ENCODE measurements at regions not wholly inside any gene's neighbourhood (a gene's known extent, or its start where the extent isn't known, plus 50 kb on each side); places are given as distances from the start of the nearest gene placed in this dataset.

DNA sequence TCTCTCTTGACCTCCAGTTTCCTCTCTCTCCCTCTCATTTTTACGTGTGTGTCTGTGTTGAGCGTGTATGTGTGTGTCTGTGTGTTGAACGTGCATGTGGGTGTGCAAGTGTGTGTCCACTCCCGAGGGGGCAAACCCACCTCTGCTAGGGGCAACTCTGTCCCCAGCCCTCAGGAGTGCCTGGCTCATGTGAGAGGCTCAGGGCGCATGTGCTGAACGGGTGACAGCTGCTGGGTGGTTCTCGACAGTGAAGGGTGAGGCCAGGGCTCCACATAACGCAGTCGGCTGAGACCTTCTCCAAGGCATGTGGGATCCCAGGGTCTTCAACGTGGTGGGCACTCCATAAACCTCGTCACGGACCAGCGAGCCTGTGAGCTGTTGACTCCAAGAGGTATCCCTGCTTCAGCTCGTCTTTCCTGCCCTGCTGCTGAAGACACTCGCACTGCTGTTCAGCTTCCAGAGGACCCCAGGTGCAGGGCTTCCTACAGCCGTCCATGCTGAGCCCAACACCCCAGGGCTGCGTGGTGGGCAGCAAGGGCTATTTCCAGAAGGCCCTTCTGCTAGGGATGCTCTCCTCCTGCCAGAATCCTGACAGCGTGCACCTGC, 361.6 kb upstream of the SHH start:
- no peak for DNase-seq

DNA sequence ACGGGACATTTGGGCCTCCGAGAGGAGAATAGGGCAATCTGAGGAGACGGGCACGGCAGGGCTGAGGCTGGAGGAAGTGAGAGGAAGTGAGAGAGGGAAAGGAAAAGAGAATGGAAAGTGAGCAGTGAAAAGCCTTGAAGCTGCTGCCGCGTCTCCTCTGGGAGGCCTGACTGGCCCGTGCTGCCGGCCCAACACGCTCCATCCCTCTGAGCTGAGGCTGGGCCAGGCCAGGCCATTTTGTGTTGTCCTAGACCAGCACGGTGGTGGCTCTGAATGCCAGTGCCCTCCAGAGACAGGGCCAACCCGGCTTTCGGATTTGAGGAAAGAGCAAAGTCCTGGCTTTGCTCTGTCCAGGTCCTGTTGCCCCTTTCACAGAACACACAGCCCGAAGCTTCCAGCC, 361.1 kb upstream of the SHH start:
- DNase-seq, result no peak

DNA sequence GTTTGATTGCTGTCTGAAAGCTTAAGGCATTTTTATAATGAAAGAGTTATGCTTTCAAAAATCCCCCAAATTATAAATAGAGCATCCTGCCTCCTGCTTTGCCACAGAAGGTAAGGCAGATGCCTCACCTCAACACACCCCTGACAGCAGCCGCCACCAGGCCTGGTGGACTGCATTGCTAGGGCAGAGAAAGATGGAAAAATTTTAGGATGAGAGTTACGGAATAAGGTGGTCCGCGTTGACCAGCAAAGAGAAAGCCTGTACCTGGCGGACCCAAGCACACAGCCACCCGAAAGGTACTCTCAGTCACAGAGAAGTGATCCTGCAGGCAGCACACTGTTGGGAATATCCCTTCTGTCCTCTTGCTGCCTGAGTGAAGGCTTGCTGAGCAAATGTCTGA, 360.4 kb upstream of the SHH start:
- no peak for DNase-seq

DNA sequence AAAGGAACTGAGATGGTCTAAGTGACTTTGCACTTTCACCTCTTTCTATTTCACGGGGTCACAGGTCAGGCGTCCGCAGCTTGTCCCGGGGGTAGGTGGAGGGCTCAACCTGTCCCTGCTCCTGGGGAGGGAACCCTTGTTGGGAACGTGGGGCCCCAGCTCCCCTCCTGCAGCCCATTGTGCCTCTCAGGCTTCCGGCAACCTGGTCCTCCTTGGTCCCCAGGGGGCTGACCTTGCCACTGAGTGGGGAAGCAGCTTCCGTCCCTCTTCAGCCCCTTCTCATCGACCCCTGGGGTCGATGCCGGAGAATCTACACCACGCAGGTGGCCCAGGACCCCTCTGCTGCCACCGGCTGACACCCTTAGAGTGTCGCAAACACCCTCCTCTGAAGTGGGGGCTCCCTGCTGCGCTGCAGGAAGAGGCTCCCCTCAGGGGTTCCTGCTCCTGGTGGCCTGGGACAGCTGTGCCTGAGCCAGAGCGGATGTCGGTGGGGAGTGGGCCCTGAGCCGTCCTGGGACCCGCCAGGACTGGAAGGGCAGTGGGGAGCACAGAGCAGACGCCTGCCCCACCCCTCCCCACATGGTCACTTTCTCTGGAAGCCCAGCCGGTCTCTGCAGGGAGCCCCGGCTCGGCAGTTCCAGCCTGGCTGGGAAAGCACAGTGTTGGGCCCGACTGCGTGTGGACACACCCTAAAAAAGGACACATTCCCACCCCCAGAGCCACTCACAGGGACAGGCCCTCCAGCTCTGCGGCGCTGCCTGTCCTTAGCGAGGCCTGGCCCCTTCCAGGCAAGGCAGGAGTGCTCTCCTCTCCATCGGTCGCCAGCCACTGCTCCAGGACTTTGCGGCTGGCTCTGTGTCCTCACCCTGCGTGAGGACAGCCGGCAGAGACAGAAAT, 357.5 kb upstream of the SHH start:
- no peak for DNase-seq

DNA sequence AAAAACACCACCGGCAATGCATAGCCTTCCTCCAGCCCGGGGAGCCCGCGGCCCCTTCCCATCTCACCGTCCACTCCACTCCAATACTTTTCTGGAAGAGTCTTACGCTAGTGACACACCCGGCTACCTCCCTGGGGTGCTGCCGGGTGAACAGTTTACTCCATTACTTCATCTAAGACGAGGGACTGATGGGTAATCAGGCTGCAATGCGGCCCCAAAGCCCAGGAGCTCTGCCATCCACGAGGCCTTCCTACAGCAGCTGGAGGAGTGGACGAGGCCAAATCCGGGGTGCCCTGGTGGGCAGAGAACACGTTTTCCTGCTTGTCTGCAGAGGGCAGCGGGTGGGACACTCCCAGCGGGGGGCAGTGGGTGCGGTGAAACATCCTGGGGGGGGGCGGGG, 356.2 kb upstream of the SHH start:
- no peak for DNase-seq

DNA sequence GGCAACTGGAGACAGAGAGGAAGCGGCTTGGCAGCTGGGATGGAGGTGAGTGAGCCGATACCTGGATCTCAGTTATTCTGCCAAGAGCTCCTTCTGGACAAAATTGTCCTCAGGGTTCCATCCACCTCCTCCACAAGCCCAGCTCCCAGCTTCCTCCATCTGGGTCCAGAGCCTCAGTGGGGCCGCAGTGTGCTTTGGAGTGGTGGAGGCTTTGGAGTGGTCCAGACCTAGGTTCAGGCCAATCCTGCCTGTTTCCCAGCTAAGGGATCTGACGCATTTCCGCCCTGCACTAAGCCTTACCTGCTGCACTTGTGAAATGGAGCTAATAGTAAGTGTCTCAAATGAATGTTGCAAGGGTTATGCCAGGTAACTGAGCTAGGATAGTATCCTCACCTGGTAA, 355.7 kb upstream of the SHH start:
- DNase-seq, result no peak

DNA sequence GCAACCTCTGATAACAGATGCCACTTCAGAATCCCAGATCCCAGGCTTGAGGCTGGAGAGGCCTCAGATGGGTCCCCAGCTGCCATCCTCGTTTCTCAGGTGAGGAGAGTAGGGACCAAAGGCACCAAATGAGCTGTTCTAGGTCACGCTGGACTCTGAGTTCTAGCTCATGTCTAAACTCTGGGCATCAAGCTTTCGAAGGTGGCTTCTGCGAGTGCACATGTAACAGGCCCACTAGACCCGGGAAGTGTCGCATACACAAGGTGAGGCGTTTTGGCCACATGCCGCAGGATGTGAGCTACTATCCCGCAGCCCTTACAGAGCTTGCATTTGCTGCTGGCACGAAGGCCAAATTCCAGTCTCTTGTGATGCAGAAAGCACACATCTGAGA, 355.1 kb upstream of the SHH start:
- no peak for DNase-seq

DNA sequence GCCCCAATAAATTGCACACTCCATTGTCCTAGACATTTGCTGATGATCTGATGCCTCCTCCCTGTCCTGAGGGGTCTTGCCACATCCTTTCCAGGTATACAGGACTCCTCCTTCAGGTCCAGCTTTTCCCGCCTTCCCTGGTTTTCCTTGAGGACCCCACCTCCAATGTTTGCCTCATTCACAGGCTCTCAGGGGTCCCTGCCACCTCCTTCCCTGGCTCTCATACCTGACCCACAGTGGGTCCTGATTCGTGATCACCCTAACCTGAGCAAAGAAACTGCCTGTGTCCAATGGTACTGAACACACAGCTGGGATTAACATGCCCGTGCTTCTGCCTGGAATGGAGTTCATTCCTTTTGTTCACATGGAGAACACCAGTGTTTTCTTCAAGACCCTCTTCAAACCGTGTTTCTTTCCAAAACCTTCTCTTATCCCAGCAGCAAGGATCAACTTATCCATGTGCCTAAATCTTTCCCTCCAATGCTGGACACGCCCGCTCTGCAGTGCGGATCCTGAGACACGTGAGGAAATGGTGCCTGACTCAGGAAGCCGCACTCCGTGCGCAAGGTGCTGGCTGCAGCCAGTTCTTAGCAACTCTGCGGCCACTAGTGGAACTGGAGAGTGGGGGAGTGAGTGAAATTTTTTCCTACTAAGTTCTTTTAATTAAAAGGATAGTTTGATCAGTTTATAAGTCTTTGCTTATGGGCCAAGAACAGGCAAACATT, 354.6 kb upstream of the SHH start:
- no peak for DNase-seq

DNA sequence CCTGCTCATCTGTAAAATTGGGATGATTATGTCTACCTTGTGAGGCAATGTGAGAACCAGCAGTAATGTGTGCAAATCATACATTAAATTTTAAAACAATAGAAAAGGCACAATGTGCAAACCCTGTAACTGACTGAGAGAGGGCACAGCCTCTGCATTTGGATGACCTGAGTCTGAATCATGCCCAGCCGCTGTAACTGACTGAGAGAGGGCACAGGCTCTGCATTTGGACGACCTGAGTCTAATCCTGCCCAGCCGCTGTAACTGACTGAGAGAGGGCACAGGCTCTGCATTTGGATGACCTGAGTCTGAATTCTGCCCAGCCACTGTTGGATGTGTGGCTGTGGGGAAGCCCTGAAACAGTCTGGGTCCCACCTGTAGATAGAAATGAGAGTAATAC, 351.5 kb upstream of the SHH start:
- no peak for DNase-seq

DNA sequence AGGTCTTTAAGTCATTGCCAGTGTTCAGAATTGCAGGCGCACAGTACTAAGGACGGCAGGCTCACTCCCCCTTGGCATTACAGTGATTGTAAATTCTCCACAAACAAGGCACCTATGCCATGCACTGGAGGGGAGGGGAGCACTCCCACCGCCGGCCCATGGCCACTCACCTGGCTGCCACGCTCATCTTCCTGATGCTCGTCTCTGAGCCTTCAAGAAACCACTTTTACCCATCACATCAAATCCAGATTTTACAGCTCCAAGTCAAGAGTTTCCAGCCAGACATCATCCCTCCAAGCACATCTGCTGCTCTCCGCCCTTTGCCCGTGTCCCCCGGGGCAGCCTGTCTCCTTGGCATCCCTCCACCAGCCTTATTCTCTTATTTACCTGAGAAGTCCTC, 350.2 kb upstream of the SHH start:
- DNase-seq, result no peak

DNA sequence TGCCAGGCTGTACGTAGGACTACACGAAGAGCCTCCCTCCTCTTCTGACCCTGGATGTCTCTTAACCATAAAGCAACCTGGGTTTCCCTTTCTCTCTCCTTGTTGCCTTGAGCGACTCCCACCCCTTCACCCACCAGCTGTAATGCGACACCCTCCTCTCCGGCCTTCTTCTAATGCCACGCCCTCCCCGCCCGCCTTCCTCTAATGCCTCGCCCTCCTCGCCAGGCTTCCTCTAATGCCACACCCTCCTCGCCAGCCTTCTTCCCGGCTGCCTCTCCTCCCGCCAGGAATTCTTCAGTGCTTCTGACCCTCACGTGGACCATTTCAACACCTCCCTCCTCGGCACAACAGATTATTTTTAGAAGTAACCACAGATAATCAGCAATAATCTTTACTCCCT, 348.5 kb upstream of the SHH start:
- no peak for DNase-seq

DNA sequence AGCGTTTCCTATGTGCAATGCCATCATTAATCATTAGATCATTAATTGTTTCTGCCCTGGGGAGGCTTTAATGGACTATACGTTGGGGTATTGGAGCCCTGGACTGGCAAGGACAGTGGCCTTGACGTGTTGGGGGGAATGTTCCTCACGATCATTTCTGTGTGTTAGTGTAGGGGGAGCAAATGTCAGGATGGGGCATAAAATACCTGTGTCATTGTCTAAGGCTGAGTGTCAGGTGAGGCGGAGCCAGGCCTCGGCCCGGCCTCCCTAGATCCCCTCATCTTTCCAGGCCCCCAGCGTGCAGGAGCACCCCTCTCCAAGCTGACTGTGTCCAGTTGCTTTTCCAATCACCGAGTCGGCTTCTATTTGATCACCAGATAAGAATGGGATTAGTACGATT, 346.4 kb upstream of the SHH start:
- no peak for DNase-seq

DNA sequence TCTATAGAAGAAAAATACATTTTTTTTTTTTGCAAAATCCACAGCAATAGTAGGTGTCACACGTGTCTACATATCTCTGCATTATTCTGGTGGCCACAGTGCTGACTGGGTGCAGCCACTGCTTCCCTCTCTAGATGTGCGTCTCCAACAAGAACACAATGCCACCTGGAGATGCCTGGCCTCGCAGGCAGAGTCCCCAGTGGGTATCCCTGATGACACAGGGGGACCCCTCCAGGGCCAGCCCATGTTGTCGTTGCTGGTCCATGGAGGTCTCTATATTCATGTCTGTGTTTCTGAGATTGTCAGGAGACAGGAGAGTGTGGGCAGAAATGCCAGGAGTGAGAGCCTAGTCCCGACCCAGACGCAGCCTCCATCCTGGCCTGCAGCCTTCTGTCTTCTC, 345.9 kb upstream of the SHH start:
- DNase-seq, result no peak

DNA sequence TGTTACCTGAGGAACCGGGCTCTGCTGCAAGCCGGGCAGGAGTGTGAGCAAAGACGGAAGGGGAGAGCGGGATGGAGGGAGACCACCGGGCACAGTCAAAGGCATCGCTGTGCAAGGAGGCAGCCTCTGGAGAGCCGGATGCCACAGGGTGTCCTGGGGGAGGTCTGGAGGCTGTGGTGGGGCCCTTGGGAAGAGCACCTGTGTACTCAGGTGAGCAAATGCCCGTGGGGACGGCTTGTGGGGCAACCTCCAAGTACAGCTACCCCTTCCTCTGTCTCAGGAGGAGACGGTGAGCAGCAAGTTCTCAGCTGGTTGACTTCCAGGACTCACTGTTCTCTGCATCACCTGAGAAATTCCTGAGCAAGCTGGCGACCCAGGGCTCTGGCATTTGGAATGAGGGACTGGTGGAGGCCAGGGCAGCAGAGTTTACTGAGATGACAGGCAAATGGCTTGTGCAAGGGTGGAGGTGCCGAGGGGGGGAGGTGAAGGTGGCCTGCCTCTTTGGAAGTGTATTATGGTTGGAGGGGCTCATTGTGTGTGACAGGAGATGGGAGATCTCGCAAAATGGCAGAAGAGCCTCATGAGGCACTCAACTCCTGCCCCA, 345.2 kb upstream of the SHH start:
- no peak for DNase-seq

DNA sequence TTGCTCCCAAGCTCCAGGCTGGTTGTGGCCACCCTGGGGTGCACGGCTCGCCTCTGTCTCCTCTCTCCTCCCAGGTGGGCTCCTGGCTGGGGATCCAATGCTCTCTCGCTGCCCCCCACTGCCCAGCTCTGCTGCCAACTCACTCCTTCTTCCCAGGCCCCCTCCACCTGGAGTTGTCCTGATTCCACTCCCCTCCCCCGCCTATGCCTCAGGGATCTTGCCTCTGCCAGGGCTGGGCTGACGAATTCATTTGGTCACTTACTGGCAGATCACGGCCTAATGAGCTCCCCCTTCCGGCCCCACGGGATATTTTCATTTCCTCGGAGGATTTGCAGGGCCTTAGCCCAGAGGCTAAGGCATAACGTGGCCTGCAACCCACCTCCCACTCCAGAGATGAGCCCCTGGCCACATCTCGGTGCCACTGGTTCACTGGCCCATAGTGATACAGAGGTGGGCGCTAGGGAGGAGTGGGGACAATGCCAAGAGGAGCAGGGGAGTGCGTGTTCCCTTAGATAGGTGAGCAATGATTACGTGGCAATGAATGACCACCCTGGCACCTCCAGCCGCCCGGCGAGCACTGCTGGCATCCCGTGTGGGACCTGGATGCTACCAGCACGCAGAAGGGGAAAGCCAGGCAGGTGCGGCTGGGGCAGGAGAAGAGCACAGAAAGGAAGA, 344.6 kb upstream of the SHH start:
- peak; percentile 44 for DNase-seq

DNA sequence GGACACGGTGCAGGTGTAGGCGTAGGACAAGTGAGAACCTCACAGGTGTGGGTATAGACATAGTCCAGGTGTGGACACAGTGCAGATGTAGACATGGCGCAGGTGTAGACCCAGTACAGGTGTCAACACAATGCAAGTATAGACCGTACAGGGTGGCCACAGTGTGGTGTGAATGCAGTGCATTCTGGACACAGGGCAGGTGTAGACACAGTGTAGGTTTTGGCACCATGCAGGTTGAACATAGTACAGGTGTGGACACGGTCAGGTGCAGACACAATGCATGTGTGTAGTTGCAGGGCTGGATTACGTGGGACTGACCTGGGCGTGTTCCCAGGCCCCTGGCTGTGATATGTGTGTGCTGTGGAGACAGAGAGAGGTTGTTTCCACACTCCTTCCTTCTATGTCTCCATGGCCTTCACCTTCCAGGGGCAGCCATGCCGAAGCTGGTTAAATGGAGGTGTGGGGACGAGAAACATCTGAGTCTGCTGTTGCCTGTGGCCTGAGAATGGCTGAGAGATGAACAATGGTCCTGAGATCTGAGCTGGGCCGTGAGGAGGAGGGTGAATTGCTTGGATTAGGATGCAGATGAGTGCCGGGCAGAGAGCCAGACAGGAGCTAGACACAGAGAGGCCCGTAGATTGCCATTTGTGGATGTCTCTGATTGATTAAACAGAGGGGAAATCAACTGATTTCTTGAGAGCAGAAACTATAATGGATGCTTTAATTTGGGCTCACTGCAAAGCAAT, 343.9 kb upstream of the SHH start:
- no peak for DNase-seq

DNA sequence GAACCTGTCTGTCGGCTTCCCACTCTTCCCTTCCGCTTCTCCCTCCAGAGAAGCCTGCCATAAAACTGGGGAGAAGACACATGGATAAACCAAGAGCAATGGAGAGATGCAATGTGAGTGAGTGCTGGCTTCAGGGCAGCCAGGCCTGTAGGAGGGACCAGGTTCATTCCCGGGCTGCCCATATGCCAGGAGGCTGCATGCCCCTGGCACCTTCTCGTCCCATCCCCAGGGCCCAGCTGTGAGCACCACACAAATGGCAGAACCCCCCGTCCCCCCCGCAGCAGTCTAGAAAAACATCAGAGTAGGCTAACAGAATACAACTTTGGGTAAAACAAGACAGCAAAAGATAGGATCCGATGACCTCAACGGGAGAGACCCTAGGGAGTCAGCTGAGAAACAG, 341.3 kb upstream of the SHH start:
- no peak for DNase-seq

DNA sequence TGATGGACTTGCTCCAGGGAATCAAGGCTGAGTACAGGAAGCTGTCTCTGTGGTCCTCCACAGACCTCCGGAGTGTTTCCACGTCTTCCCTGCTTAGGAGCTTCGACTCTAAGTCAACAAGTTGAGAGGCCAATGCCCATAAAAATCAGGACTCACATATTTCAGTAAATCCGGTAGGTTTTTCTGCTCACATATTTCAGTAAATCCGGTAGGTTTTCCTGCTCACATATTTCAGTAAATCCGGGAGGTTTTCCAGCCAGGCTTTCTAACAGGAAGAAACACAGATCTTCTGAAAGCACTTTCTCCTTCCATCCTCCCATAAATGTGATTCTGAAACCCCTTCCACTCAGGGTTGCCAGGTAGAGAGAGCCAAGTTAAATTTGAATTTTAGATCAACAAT, 340.1 kb upstream of the SHH start:
- no peak for DNase-seq

DNA sequence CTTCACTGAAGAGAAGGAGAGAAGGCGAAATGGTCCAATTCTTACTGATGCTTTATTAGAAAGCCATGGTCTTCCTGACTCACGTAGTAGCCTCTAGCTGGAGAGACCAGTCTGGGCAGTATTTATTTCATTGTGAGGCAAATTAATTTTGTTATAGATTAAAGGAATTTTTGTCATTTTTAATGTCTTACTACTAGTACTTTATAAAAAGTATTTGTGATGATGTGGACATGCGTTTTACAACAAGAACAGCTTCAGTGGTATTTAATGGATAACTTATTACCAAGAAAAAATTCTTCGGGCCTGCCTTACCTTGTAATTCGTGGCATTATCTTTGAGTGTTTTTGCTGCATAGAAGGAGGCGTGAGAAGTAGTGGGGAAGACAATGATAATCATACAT, 339.4 kb upstream of the SHH start:
- DNase-seq, result no peak

DNA sequence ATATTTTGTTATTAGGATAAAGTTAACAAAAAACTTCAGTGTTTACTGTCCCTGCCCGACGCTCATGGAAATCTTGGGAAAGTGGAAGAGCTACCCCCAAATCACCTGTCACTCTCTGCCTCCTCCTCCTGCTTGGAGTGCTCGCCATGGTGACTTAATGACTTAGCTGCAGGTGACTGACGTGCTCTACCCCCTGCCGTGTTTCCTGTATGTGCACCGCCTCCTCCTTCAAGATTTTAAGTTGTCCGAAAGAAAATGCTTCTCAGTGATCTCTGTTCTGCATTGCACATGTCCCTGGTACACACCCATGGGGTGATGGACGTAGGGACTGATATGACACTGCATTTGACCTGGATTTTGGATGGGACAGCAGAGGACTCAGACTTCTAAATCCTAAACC, 338.8 kb upstream of the SHH start:
- DNase-seq, result no peak

DNA sequence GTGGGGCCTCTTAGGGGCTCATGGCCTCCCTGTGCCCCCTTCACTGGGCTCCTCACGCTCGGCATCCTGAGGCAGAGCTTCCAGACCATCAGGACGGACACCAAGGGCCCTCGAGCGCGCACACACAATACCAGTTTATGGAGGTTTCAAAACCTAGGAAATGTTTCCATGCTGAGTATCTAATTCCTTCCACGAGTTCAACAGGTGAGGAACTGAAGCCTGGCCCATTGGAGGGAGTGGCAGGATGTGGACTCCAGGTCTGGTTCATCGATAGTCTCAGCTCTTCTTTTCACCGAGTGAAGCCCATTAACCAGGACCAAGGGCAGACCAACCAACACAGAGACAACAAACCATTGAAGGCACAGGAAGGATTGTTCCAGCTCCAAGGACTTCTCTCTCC, 336.7 kb upstream of the SHH start:
- DNase-seq, result no peak

DNA sequence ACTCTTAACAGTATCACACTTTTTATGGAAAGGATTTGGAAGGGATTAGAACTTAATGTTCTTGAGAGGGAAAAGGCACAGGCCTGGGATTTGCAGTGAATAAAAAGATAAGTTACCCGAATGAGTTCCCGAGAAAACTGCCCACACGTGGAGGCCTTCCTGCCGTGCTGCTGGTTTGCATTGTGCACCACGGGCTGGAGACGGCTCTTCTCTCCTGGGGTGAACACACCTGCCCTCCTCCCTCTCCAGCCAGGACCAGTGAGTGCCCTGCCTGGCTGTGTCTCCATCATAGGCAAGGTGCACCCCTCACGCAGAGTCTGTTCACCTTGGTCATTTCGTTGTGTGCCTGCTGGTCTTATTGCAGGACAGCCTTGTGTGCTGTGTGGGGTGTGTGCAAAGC, 336.3 kb upstream of the SHH start:
- DNase-seq, result no peak
